ENCODE measurements at regions not wholly inside any gene's neighbourhood (a gene's known extent, or its start where the extent isn't known, plus 50 kb on each side); places are given as distances from the start of the nearest gene placed in this dataset.

DNA sequence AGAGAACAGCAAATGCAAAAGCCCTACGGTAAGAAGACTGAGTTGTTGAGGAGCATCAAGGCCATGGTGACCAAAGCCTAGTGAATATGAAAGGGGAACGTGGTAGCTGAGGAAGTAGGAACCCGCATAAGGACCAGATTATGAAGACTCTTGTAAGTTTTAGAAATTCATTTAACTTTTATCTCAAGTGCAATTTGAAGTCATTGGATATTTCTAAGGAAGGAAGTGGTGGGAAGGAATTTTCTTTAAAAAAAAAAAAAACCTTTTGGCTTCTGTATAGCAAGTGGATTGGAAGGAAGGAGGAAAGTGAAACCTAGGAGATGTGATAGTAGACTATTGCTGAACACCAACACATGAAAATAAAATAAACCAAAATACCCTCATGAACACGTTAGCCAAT lies 119.0 kb downstream of the TNFSF18 start:
- H3K9me2 ChIP-seq (ENCODE audit: insufficient read depth, low read length) = no peaks in the 10 kb centered on the region
- TF ChIP-seq TAF1 (IDR thresholded peaks at IDR 0.05; ENCODE audit: low read depth) (no peak), MXI1 (conservative IDR thresholded peaks at IDR 0.05; ENCODE audit: poor library complexity, severe bottlenecking) (no peak), EZH2 (IDR thresholded peaks at IDR 0.05; ENCODE audit: borderline replicate concordance, insufficient read depth, low read length, poor library complexity, severe bottlenecking) (no peak)
- TF ChIP-seq, protein P1, sequence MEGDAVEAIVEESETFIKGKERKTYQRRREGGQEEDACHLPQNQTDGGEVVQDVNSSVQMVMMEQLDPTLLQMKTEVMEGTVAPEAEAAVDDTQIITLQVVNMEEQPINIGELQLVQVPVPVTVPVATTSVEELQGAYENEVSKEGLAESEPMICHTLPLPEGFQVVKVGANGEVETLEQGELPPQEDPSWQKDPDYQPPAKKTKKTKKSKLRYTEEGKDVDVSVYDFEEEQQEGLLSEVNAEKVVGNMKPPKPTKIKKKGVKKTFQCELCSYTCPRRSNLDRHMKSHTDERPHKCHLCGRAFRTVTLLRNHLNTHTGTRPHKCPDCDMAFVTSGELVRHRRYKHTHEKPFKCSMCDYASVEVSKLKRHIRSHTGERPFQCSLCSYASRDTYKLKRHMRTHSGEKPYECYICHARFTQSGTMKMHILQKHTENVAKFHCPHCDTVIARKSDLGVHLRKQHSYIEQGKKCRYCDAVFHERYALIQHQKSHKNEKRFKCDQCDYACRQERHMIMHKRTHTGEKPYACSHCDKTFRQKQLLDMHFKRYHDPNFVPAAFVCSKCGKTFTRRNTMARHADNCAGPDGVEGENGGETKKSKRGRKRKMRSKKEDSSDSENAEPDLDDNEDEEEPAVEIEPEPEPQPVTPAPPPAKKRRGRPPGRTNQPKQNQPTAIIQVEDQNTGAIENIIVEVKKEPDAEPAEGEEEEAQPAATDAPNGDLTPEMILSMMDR (IDR thresholded peaks at IDR 0.05; ENCODE audit: poor library complexity, severe bottlenecking) = no peak
- H3K27me3 ChIP-seq (ENCODE audit: insufficient read depth, low read depth, low read length) = no peaks in the 10 kb centered on the region
- no peaks in the 10 kb centered on the region for H3F3A ChIP-seq (ENCODE audit: insufficient read depth, low read length, poor library complexity, severe bottlenecking)
- no peaks in the 10 kb centered on the region for H3K79me2 ChIP-seq (replicated peaks; ENCODE audit: insufficient read depth, low read length)
- H3K36me3 ChIP-seq (ENCODE audit: insufficient read depth, low read length) = no peaks in the 10 kb centered on the region
- H3K27ac ChIP-seq (ENCODE audit: low read length) = no peak overlapping the region
- no peak overlapping the region for H3K9ac ChIP-seq (ENCODE audit: low read length)
- no peaks in the 10 kb centered on the region for H3K9me3 ChIP-seq (ENCODE audit: low read length)
- no peaks in the 10 kb centered on the region for H4K20me1 ChIP-seq (ENCODE audit: insufficient read depth)
- no peak overlapping the region for H2AFZ ChIP-seq (ENCODE audit: low read depth, low read length)
- H3K4me2 ChIP-seq (ENCODE audit: low read length) = no peak overlapping the region
- H3K4me3 ChIP-seq (ENCODE audit: low read length) = no peak overlapping the region

DNA sequence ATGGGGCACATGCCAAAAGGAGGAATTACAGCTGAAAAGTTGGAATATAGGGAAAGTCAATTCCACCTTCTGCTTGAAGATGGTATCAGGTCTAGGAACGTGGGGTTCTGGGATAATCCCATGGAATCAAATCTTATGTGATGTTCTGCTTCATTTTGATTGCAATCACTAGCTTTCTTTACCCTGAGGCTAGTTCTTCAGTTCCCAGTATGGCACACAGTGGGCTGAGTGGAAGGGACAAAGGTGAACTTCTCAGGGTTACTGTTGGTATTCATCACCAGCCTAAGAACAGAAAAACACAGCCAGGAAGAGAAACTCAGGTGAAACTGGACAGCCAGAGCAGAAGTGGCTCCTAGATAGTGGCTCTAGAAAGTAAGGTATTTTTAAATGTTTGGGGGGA lies 117.8 kb downstream of the TNFSF18 start:
- Histone ChIP-seq H3K9me3 (ENCODE audit: low read length) (no peaks in the 10 kb centered on the region), H3K27ac (ENCODE audit: low read length) (no peak overlapping the region), H3K9me2 (ENCODE audit: insufficient read depth, low read length) (no peaks in the 10 kb centered on the region), H3K4me3 (ENCODE audit: low read length) (no peak overlapping the region), H3K36me3 (ENCODE audit: insufficient read depth, low read length) (no peaks in the 10 kb centered on the region), H4K20me1 (ENCODE audit: insufficient read depth) (no peaks in the 10 kb centered on the region), H2AFZ (ENCODE audit: low read depth, low read length) (no peak overlapping the region), H3K4me2 (ENCODE audit: low read length) (no peak overlapping the region), H3K79me2 (replicated peaks; ENCODE audit: insufficient read depth, low read length) (no peaks in the 10 kb centered on the region), H3F3A (ENCODE audit: insufficient read depth, low read length, poor library complexity, severe bottlenecking) (no peaks in the 10 kb centered on the region), H3K27me3 (ENCODE audit: insufficient read depth, low read depth, low read length) (no peaks in the 10 kb centered on the region), H3K9ac (ENCODE audit: low read length) (no peak overlapping the region)
- TF ChIP-seq POLR2AphosphoS5 (IDR thresholded peaks at IDR 0.05) = no peak
- TF ChIP-seq, protein P2, sequence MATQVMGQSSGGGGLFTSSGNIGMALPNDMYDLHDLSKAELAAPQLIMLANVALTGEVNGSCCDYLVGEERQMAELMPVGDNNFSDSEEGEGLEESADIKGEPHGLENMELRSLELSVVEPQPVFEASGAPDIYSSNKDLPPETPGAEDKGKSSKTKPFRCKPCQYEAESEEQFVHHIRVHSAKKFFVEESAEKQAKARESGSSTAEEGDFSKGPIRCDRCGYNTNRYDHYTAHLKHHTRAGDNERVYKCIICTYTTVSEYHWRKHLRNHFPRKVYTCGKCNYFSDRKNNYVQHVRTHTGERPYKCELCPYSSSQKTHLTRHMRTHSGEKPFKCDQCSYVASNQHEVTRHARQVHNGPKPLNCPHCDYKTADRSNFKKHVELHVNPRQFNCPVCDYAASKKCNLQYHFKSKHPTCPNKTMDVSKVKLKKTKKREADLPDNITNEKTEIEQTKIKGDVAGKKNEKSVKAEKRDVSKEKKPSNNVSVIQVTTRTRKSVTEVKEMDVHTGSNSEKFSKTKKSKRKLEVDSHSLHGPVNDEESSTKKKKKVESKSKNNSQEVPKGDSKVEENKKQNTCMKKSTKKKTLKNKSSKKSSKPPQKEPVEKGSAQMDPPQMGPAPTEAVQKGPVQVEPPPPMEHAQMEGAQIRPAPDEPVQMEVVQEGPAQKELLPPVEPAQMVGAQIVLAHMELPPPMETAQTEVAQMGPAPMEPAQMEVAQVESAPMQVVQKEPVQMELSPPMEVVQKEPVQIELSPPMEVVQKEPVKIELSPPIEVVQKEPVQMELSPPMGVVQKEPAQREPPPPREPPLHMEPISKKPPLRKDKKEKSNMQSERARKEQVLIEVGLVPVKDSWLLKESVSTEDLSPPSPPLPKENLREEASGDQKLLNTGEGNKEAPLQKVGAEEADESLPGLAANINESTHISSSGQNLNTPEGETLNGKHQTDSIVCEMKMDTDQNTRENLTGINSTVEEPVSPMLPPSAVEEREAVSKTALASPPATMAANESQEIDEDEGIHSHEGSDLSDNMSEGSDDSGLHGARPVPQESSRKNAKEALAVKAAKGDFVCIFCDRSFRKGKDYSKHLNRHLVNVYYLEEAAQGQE (IDR thresholded peaks at IDR 0.05; ENCODE audit: borderline replicate concordance) = no peak
- TF ChIP-seq EZH2 (IDR thresholded peaks at IDR 0.05; ENCODE audit: borderline replicate concordance, insufficient read depth, low read length, poor library complexity, severe bottlenecking) = no peak
- TF ChIP-seq RAD21 (conservative IDR thresholded peaks at IDR 0.05) = no peak
- TF ChIP-seq EP300 (conservative IDR thresholded peaks at IDR 0.05; ENCODE audit: poor library complexity, severe bottlenecking) = no peak
- TF ChIP-seq SMC3 (conservative IDR thresholded peaks at IDR 0.05; ENCODE audit: poor library complexity) = no peak
- no peak for TF ChIP-seq MXI1 (conservative IDR thresholded peaks at IDR 0.05; ENCODE audit: poor library complexity, severe bottlenecking)
- TF ChIP-seq, protein P1 (IDR thresholded peaks at IDR 0.05; ENCODE audit: poor library complexity, severe bottlenecking) = no peak
- no peak for TF ChIP-seq TAF1 (IDR thresholded peaks at IDR 0.05; ENCODE audit: low read depth)

Data from neural cell (in vitro differentiated cells).